ENCODE measurements at regions not wholly inside any gene's neighbourhood (a gene's known extent, or its start where the extent isn't known, plus 50 kb on each side); places are given as distances from the start of the nearest gene placed in this dataset.

DNA sequence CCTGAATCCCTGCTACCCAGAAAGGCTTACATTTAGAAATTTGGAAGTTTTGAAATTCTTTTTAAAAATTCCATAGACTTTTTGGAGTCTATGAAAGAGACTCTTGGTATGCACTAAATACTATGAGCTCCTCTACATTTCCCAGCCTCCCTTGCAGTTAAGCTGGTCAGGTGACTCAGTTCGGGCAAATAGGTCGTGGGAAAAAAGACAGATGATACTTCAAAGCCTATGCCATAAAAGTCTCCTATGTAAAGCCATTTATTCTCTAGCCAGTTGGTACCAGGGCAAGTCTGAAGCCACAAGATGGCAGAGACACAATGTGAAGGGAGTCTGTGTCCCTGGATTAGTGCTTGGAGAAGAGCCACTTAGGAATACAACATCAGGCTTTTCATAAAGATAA, 101.8 kb downstream of the BOD1 start:
- TF ChIP-seq, protein P1, sequence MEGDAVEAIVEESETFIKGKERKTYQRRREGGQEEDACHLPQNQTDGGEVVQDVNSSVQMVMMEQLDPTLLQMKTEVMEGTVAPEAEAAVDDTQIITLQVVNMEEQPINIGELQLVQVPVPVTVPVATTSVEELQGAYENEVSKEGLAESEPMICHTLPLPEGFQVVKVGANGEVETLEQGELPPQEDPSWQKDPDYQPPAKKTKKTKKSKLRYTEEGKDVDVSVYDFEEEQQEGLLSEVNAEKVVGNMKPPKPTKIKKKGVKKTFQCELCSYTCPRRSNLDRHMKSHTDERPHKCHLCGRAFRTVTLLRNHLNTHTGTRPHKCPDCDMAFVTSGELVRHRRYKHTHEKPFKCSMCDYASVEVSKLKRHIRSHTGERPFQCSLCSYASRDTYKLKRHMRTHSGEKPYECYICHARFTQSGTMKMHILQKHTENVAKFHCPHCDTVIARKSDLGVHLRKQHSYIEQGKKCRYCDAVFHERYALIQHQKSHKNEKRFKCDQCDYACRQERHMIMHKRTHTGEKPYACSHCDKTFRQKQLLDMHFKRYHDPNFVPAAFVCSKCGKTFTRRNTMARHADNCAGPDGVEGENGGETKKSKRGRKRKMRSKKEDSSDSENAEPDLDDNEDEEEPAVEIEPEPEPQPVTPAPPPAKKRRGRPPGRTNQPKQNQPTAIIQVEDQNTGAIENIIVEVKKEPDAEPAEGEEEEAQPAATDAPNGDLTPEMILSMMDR (IDR thresholded peaks at IDR 0.05) = no peak
- no peak for TF ChIP-seq POLR2A (IDR thresholded peaks at IDR 0.05)

All from stomach (tissue), 4 donors.